Cardiac muscle cell (in vitro differentiated cells and primary cell): ENCODE measurements at regions not wholly inside any gene's neighbourhood (a gene's known extent, or its start where the extent isn't known, plus 50 kb on each side); places are given as distances from the start of the nearest gene placed in this dataset.

Experiments
- DNase-seq, 2 donors: peaks; one replicate each; pipeline versions ENCODE4 v3.0.0 to v3.0.0-alpha.2; 2010 to 2017; ENCODE audit warnings: low read depth in 1 of 2, low spot score in 1 of 2
- H3K27ac ChIP-seq: fragments of 200-600 bp; sonication (generic); 2 replicates; pipeline ENCODE4 v1.5.1; 2016
- H3K27me3 ChIP-seq: fragments of 200-600 bp; sonication (generic); 2 replicates; pipeline ENCODE4 v1.6.0; 2016; ENCODE audit warnings: control low read depth
- H3K36me3 ChIP-seq: fragments of 200-600 bp; sonication (generic); 2 replicates; pipeline ENCODE4 v1.5.1; 2016; ENCODE audit warnings: control low read depth
- H3K4me1 ChIP-seq: fragments of 200-600 bp; sonication (generic); 2 replicates; pipeline ENCODE4 v1.8.1; 2017; ENCODE audit warnings: low read depth, mild to moderate bottlenecking, mixed run types
- H3K4me3 ChIP-seq: fragments of 200-600 bp; sonication (generic); 2 replicates; pipeline ENCODE4 v1.5.1; 2016; ENCODE audit warnings: mild to moderate bottlenecking
- H3K9me3 ChIP-seq: fragments of 200-600 bp; sonication (generic); 2 replicates; pipeline ENCODE4 v1.5.1; 2017; ENCODE audit warnings: low read depth, mild to moderate bottlenecking, control low read depth
- CTCF ChIP-seq: IDR thresholded peaks from 2 replicates; pipeline ENCODE4 v1.5.1; 2012; ENCODE audit warnings: low read depth, mild to moderate bottlenecking, low read length

- TF ChIP-seq CTCF = no peak
- no peak overlapping the region for H3K27ac ChIP-seq
- no peaks in the 10 kb centered on the region for H3K4me1 ChIP-seq
- DNase-seq = no peak
- no peaks in the 10 kb centered on the region for H3K36me3 ChIP-seq
- no peaks in the 10 kb centered on the region for H3K27me3 ChIP-seq
- no peak overlapping the region for H3K4me3 ChIP-seq
- no peaks in the 10 kb centered on the region for H3K9me3 ChIP-seq
Observed at GRCh38 chr5:143601917-143602333, 198.4 kb upstream of the NR3C1 start.

GRCh38 chr5:143601357-143601756, 197.9 kb upstream of the NR3C1 start:
- DNase-seq = peak in 1 of 2 donors; percentile 36
- no peak for TF ChIP-seq CTCF
- Histone ChIP-seq H3K27ac (no peak overlapping the region), H3K9me3 (no peaks in the 10 kb centered on the region), H3K4me3 (no peak overlapping the region), H3K4me1 (no peaks in the 10 kb centered on the region), H3K27me3 (no peaks in the 10 kb centered on the region), H3K36me3 (no peaks in the 10 kb centered on the region)

GRCh38 chr5:143600396-143601075, 197.1 kb upstream of the NR3C1 start:
- H3K4me1 ChIP-seq = no peaks in the 10 kb centered on the region
- no peak overlapping the region for H3K27ac ChIP-seq
- H3K4me3 ChIP-seq = no peak overlapping the region
- no peaks in the 10 kb centered on the region for H3K9me3 ChIP-seq
- no peaks in the 10 kb centered on the region for H3K36me3 ChIP-seq
- TF ChIP-seq CTCF = no peak
- peak in 1 of 2 donors; percentile 64 for DNase-seq
- no peaks in the 10 kb centered on the region for H3K27me3 ChIP-seq

- Histone ChIP-seq H3K27ac (no peak overlapping the region), H3K27me3 (no peaks in the 10 kb centered on the region), H3K36me3 (no peaks in the 10 kb centered on the region), H3K4me1 (no peaks in the 10 kb centered on the region), H3K4me3 (no peak overlapping the region), H3K9me3 (no peaks in the 10 kb centered on the region)
- no peak for TF ChIP-seq CTCF
- DNase-seq = no peak
Observed at GRCh38 chr5:143599474-143599873, 196.0 kb upstream of the NR3C1 start.

GRCh38 chr5:143596824-143597223, 193.3 kb upstream of the NR3C1 start:
- Histone ChIP-seq H3K36me3 (no peaks in the 10 kb centered on the region), H3K4me1 (no peaks in the 10 kb centered on the region), H3K9me3 (no peaks in the 10 kb centered on the region), H3K4me3 (no peak overlapping the region), H3K27me3 (no peaks in the 10 kb centered on the region), H3K27ac (no peak overlapping the region)
- no peak for TF ChIP-seq CTCF
- no peak for DNase-seq
